ENCODE measurements at regions not wholly inside any gene's neighbourhood (a gene's known extent, or its start where the extent isn't known, plus 50 kb on each side); places are given as distances from the start of the nearest gene placed in this dataset.

DNA sequence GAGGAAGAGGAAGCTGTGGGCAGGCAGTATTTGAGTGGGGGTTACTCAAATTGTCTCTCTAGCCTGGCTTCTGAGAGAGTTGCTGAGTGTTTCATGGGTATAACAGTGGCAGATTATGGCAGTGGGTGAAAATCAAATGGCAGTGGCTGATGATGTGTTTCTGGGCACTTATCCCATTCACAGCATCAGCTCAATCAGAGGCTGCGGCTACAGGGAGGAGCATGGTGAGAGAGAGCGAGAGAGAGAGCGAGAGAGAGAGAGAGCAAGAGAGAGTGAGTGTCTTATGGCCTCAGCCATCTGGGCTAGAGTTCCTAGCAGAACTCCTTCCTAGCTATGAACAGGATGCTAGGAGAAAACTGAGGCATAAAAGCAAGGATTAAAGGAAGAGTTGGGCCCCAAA, 178.9 kb downstream of the OLFM4 start:
- DNase-seq, result no peak

DNA sequence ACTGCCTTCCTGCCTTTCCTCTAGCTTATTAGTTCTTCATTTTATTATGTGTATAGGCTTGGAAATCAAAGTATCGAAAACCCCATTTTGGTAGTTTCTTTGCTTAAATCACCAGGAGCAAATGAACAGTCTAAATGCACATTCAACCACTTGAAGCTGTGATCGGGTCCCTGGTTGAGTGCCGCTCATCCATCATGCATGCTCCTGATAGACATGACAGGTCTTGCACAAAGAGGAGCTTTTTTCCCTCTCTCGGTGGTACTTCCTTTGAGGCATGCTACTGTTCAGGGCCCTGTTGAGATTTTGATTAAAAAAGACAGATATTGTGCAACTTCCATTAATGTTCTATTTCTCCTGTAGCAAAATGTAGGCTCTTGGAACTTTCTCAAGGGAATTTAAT, 185.8 kb downstream of the OLFM4 start:
- DNase-seq, result no peak

- no peak for DNase-seq
Measured at GRCh38 chr13:53215563-53215962, 186.9 kb downstream of the OLFM4 start.

- DNase-seq, result no peak
Measured at GRCh38 chr13:53216773-53217172, 188.2 kb downstream of the OLFM4 start.

- DNase-seq, result no peak
Measured at GRCh38 chr13:53217194-53217593, 188.6 kb downstream of the OLFM4 start.

- DNase-seq, result no peak
Measured at GRCh38 chr13:53220038-53220437, 191.4 kb downstream of the OLFM4 start.

GRCh38 chr13:53237696-53238095, 209.1 kb downstream of the OLFM4 start:
- DNase-seq, result no peak

- DNase-seq, result no peak
Measured at GRCh38 chr13:53238261-53238660, 209.6 kb downstream of the OLFM4 start.

DNA sequence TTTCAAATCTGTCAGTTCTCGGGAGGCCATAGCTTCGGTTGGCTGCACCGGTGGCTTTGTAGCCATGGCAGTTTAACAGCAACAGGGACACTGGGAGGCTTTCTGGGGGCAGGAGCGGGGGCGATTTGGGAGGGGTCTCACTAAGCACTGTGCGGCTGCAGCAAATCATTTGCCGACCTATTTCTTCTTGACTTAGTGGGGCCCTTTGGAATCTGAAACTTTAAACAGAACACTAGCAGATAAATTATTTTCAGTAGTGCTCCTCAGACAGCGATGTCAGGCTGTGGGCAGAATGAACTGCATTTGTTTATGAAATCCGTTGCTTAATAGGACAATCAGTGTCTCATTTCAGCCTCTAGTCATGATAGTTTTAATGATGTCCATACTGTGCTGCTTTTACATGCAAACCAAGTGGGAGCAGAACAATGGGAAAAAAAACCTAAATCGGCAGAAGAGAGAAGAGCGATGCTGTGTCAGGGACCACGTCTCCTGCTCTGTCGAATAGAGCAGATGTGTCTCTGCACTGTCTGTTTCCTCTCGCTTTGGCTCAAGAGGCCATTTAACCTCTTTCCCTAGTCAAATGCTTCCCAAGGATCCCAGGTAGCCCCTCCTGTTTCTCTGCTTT, 211.9 kb downstream of the OLFM4 start:
- DNase-seq, result no peak

- no peak for DNase-seq
Measured at GRCh38 chr13:53241891-53242348, 213.3 kb downstream of the OLFM4 start.

DNA sequence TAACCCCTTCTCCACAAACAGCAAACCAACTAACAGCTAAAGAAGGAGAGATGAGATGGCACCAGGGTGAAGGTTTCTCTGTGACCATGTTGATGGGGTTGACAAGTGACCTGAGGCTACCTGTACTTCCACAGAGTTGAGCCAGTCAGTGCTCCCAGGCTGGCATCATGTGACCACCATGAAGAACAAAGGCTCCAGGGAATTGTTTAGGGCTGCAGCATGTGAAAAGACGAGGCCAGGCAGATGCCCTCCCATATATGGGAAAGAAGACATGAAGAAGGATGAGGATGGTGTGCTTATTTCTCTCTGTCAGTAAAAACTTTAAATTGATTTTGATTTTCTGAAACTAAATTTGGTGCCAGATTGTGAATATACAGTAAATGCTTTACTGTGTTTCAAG, 220.6 kb downstream of the OLFM4 start:
- DNase-seq, result no peak

- DNase-seq, result peak; percentile 73
Measured at GRCh38 chr13:53250272-53250875, 221.8 kb downstream of the OLFM4 start.

GRCh38 chr13:53250977-53251376, 222.4 kb downstream of the OLFM4 start:
- DNase-seq, result no peak

- no peak for DNase-seq
Measured at GRCh38 chr13:53254500-53254899, 225.9 kb downstream of the OLFM4 start.

DNA sequence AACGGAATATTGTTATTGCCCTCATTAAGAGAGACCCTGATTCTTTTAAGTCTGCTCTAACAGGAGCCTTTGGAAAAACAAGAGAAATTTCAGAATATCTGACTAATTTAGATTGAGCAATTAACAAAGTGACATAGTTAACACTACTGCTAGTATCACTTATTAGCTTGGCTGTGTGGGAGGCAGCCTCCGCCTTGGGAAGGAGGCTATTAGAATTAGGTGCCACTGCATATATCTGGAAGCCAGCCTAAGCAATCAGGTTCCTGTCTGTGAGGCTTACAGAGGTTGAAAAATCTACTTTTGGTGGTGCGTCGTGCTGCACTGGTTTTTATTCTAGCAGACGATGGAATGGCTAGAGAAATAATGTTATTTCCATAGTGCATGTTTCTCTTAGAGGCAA, 227.2 kb downstream of the OLFM4 start:
- DNase-seq, result no peak

DNA sequence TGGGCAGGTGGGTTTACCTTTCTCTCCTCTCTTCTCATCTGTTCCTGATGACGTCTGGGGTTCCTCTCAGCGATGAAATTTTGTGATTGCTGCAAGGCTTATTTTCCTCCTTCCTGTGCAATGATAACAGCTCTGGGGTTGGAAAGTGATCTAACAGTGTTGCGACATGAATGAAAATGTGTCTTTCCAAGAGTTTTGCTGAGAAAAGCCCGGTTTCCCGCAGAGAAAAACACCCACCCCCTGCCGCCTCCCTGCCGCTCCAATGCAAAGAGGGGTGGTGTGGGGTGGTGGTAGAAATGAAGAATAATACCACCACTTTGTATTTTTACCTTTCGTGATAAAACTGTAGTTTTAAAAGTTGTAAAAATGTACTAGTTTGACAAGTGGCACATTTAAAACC, 232.0 kb downstream of the OLFM4 start:
- no peak for DNase-seq

DNA sequence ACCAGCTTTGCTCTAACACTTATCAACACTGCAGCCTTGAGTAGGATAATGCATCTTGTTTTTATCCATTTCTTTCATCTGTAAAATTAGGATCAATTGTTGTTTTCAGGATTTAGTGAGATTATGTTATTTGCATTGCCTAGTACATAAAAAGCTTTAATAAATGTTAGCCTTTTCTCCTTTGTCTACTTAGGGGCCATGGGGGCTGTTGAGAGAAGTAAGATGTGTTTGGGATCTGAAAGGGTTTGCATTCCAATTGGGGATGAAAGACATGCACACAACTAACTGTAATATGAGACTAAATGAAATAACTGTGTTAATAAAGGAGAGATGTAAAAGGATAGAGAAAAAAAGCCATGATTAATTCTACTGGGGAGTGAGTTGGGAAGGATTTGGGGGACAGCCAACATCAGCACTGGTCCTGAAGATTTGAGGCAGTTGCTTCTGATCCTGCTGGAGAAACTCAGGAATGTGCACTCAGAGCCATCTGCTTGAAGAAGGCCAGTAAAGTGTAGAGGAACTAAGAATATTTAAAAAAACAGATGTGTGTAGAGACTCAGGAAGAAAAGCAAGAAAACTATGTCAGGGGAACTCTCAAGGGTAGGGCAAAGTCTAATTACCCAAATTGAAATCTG, 236.3 kb downstream of the OLFM4 start:
- DNase-seq, result no peak

DNA sequence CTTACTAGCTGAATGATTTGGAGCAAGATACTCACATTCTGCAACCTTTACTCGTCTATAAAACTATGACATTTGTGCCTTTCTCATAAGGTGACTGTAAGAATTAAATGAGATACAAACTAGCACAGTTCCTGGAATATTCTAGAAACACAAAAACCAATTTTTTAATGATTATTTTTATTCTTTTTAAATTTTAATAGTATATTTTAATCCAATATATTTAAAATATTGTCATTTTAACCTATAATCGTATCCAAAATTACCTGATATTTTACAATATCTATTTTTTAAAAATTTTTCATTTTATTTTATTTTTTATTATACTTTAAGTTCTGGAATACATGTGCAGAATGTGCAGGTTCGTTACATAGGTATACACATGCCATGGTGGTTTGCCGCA, 238.1 kb downstream of the OLFM4 start:
- no peak for DNase-seq

GRCh38 chr13:53269634-53270033, 241.0 kb downstream of the OLFM4 start:
- DNase-seq, result no peak

GRCh38 chr13:53272873-53273272, 244.3 kb downstream of the OLFM4 start:
- no peak for DNase-seq

GRCh38 chr13:53276265-53276664, 247.7 kb downstream of the OLFM4 start:
- no peak for DNase-seq

GRCh38 chr13:53281677-53282076, 253.1 kb downstream of the OLFM4 start:
- DNase-seq, result no peak

- DNase-seq, result no peak
Measured at GRCh38 chr13:53285896-53286430, 257.4 kb downstream of the OLFM4 start.

GRCh38 chr13:53298396-53298795, 269.8 kb downstream of the OLFM4 start:
- DNase-seq, result no peak
